HG02571 (cell line): ENCODE measurements at regions not wholly inside any gene's neighbourhood (a gene's known extent, or its start where the extent isn't known, plus 50 kb on each side); places are given as distances from the start of the nearest gene placed in this dataset.
"Not testable (repeated sequence)": the region's sequence is repeated elsewhere in the genome, so short reads cannot be mapped to it uniquely, and the experiment has no call there.

Source experiments
- ATAC-seq: cut with Tn5 transposase; IDR thresholded peaks from one replicate; pipeline ENCODE4 v1.9.1; 2021; ENCODE audit warnings: mild to moderate bottlenecking, moderate library complexity; ENCODE audit not compliant: unreplicated experiment

DNA sequence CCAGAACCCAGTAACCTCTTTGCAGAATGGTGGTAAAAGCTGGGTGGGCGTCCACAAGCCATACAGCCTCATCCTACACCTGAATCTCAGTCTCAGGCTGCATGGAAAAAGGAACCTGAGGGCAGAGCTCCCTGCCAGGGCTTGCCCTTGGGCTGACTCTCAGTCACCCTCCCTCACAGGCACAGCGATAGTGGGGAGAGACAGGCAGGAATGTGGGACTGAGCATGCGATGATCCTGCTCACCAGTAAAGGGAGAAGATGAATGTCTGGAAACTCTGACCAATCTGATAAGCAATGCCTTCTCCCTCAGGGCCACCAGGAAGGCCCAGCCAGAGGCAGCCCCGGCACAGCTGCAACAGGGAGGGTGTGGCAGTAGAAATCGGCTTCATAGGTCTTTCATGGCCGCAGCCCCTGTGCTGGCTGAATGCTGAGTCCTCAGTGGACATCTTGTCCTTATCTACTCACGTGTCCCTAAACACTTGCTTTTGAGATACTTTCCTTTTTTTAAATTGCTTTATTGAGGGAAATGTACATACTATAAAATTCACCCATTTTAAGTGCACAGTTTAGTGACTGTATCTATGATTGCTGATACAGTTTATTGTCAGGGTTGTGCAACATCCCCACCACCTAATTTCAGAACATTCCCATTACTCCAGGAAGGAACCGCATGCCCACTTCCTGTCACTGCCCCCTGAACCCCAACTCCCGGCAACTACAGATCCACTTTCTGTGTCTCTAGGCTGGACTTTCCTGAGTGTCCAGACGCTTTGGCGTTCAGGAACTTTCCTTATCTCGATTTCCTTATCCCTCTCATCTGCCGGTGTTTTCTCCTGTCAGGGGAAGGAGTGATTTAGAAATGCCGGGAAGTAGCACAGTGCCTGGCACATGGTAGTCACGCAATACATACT lies 258.1 kb downstream of the PCNX1 start:
- ATAC-seq: no peak

DNA sequence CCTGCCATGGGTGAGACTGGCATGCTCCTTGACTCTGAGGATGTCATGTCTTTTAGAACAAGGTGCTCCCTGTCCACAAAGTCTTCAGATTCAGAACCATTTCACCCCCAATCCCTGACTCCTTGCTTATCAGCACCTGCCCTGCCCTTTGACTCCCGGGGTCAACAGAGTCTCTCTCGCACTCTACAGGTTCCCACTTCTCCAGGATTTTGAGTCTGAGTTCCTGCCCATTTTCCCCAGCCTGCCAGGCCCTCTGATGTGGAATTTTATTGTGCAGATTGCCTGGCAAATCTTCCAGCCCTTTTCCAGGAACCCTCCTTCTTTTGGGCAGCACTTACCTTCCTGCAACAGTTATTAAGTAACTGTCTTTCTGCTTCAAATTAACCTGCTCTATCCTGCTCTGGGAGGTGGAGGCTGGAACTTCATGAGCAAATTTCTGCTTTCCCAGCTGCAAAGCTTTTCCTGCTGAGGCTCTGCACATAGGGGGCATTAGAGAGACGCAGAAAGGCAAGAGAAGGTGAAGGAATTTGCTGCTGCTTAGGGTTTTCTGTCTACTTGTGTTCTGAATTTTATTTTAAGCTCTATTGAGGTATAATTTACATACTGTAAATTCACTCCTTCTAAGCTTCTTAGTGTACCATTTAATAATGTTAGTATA lies 259.1 kb downstream of the PCNX1 start:
- no peak for ATAC-seq

DNA sequence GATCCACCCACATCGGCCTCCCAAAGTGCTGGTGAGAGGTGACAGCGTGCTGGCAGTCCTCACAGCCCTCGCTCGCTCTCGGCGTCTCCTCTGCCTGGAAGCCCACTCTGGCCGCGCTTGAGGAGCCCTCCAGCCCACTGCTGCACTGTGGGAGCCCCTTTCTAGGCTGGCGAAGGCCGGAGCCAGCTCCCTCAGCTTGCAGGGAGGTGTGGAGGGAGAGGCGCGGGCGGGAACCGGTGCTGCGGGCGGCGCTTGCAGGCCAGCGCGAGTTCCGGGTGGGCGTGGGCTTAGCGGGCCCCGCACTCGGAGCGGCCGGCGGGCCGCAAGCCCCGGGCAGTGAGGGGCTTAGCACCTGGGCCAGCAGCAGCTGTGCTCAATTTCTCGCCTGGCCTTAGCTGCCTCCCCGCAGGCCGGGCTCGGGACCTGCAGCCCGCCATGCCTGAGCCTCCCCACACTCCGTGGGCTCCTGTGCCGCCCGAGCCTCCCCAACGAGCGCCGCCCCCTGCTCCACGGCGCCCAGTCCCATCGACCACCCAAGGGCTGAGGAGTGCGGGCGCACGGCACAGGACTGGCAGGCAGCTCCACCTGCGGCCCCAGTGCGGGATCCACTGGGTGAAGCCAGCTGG lies 260.2 kb downstream of the PCNX1 start:
- ATAC-seq: not testable (repeated sequence)

DNA sequence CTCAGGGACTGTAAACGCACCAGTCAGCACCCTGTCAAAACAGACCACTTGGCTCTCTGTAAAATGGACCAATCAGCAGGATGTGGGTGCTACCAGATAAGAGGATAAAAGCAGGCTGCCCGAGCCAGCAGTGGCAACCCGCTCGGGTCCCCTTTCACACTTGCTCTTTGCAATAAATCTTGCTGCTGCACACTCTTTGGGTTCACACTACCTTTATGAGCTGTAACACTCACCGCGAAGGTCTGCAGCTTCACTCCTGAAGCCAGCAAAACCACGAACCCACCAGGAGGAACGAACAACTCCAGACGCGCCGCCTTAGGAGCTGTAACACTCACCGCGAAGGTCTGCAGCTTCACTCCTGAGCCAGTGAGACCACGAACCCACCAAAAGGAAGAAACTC lies 260.9 kb downstream of the PCNX1 start:
- not testable (repeated sequence) for ATAC-seq

DNA sequence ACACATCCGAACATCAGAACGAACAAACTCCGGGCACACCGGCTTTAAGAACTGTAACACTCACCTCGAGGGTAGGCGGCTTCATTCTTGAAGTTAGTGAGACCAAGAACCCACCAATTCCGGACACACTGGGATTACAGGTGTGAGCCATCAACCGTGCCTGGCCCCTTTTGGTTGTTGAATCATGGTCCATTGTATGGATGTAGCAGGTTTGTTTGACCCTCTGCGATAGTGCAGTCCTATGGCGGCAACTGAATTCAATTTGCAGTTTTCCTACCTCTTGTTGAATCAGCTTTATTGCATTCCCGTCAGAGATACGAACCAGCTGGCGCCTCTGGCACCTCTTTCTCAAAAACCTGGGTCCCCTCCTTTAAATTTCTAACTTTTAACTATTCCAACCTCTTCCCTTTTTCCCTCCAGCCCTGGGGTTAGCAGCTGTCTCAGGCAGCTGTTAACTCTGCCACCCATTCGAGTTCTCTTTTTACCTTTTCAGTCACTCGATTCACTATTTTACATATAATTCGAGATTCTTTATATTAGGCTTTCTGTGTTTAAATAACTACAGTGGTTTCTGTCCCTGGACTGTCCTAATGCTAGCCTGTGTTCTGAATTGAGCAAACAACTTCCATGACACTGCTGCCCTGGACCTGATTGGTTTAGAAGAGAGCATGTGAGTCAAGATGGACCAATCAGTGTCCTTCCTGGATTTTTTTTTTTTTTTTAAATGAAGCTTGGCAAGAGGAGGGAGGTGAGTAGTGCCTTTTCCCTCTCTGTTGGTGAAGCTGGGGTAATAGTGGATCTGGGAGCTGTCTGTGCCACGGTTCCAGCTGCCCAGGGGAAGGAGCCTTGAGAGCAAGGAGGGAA lies 261.5 kb downstream of the PCNX1 start:
- ATAC-seq: no peak

DNA sequence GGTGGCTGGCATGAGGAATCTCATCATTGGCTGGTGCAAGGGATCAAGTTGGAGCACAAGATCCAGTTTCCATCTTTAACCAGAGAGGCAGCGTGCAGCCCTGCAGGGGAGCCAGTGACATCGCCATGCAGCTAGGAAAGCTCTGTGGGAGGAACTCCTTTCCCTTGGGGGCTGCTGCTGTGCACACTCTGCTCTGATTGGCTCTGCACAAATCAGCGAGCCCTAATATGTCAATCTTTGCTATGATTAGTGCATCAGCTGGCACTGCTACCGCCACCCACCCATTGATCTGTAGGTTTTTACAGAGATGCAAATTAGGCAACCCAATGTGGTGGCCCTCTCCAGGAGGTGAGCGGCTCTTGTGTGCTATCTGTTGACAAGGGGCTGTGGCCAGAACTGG lies 262.6 kb downstream of the PCNX1 start:
- ATAC-seq: no peak

DNA sequence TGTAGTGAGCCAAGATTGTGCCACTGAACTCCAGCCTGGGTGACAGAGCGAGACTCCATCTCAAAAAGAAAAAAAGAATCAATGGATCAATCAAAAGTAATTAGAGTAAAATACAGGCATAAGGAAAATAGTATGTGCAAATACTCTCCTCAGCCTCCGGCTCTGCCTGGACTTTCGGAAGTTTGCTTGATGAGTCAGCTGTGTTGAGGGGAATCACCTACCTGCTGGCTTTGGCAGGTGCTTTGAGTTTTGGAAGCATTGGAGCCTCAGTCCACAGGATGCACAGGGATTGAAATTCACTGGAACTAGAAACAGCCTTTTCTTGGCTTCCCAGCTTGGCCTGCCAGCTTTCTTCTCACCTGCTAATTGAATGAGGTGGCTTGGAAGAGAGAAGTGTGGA lies 268.2 kb downstream of the PCNX1 start:
- no peak for ATAC-seq

DNA sequence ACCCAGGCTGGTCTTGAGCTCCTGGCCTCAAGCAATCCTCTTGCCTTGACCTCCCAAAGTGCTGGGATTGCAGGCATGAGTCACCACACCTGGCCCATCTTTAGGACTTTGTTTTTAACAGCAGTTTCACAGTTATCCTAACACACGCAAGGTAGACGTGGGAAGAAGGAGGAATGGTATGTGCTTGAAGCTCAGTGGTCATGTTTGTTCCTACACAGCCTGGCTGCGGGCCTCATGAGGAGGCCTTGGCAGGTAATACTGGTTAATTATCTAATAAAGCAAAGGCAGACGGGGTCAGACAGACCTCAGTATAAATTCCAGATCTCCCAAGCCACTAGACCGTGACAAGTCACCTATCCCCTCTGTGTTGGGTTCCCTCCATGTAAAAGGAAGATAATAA lies 271.8 kb downstream of the PCNX1 start:
- ATAC-seq: no peak

DNA sequence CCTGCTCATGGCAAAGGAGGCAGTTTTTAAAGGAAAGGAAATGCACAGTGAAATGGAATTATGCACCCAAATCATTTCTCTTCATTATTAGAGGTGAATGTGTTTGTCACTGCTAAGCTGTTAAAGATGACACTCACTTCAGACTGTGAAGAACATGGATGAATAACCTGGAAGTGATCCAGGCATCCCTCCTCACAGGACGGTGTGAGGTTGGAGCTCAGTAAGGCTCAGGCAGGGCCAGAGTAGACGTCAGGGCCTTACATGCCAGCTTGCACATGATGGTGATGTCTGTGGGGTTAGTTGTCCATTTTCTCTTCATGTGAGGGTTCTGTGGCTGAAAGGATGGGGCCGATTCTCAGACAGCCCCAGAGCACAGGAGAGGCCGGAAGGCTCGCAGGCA lies 273.1 kb downstream of the PCNX1 start:
- no peak for ATAC-seq

DNA sequence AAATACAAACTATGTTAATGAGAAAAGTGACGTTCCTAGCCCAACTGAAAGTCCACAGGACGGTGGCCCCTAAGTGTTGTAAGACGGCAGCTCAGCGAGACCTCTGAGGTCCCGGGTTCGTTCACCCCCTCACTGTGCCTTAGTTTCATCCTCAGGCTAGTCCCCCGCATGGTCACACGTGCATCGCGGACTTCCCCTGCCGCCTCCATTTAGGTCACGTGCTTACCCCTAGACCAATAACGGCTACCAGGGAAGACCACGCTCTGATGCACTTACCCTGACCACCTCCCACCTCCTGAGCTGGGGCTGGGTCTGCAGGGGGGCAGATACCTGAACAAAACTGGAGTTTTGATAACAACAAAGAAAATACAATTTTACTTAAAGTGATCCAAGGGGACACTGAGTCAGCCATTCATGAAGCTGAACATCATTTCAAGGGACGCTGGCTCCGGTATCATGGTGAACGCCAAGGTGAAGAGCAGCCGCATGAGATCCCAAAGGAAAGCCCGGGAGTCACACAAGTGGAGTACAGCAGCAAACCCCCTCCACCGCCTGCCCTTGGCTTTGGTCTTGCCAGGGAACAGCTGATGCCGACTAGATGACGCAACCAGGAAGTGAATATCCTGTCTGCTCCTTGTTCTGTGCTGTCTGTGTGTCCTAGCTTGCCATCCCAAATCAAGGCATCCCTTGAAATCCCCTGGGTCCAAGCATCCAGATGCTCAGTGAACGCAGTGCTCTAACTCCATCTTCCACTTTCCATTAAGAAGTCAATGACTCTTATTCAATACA lies 274.1 kb downstream of the PCNX1 start:
- no peak for ATAC-seq

DNA sequence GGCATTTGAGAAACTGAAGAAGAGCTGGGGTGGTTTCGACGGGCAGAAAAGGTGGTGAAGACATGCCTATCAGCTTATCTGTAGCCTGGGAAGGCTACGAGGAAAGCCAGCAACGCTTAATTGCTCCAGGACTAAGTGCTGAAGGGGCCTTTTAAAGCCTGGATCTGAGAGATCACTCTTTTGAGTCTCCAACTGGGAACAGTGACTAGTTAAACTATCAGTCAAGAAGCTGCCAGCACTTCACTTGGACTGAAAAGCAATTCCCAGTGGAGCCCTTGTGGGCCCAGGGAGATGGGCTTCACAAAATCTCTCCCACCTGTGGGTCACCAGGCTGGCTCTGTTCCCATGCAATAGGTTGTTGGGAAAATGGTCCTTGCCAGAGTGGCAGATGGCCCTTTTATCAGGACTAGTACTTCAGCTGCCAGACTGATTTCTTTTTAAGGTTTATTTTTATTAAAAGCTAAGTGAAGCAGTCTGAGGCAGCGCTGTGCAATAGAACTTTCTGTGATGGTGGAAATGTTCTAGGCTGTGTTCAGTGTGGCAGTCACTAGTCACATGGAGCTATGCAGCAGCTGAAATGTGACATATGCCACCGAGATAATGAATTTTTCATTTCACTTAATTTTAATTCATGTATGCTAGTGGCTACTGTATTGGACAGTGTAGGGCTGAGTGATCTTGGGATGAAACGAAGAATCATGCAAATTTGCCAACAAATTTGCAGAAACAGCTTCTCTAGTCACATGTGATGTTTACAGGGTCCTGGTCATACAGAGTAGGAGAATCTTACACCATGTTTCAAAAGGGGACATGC lies 276.8 kb downstream of the PCNX1 start:
- ATAC-seq: no peak

DNA sequence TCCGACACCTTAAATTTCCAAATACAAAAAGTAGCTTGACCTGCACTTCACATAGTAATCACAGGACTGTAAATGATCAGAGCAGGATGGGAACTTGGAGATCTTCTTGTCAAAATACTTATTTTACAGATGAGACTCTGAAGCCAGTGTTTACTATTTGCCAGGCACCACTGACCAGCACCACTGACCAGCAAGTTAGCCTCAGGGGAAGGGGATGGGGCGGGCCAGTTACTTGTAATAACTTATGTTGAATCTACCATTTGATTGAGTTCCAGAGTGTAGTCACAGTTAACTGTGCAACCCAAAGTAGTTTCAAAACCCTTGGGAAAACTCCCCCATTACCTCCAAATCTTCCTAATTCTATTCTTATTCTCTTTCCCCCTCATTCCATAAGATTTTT lies 278.4 kb downstream of the PCNX1 start:
- no peak for ATAC-seq

DNA sequence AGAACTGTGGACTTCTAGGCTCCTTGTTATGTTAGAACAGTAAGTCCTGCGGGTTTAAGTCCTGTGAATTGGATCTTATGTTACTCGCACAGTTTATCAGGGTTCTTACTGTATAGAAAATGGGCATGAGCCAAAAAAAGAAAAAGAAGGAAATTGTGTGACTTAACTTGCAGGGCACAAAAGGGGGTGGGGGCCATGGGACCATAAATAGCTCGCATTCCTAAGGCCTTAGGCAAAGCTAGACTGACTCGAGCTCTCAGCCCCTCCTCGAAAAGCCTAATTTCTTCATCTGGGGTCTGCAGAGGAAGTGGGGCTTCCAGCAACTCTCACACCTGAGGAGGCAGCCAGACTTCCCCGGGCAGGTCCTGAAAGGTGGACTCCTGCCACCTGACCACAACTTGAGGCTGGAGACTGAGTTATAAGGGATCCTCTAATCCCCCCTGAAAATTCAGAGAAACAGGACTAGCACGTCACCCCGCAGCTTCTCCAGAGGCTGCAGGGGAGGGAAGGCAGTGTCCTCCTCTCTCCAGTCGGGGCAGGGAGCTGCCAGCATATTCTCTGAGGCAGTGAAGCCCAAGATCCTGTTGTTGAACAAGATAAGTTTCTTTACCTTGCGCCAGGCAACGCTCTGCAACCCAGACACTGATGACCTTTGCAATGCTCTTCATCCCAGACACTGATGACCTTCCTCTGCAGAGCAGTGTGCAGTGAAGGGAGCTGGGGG lies 280.5 kb downstream of the PCNX1 start:
- ATAC-seq: no peak

DNA sequence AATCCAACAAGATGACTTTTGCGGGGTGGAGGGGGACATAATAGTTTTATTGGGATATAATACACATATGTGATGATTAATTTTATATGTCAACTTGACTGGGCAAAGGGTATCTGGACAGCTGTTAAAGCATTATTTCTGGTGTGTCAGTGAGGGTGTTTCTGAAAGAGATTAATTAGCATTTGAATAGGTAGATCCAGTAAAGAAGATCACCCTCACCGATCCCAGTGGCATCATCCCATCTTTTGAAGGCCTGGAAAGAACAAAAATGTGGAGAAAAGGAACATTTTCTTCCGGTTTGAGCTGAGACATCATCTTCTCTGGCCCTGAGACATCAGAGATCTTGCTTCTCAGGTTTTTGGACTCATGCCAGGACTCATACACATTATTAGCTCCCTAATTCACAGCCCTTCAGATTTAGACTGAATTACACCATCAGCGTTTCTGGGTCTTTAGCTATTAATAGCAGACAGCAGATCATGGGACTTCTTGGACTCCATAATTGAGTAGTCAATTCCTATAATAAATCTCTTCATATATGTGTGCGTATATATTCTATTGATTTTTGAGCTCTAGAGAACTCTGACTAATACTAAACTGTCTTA lies 283.6 kb downstream of the PCNX1 start:
- no peak for ATAC-seq

DNA sequence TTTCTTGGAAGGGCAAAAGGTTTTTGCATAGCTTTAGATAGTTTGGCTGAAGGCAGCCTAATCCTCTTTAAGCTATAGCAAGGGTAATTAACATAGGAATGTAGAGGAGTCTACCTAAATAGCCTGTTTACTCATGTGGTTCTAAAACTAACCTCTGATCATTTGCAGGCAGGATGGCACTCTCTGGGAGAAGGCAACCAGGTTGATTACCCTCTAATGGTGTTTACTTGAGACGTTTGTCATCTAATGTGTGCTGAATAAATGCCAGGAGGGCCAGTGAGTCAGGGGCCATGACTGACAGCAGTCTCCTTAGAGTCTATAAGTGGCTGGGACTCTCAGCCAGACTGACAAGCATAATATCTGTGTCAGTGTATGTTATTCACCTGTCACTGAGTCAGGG lies 286.4 kb downstream of the PCNX1 start:
- ATAC-seq: no peak

DNA sequence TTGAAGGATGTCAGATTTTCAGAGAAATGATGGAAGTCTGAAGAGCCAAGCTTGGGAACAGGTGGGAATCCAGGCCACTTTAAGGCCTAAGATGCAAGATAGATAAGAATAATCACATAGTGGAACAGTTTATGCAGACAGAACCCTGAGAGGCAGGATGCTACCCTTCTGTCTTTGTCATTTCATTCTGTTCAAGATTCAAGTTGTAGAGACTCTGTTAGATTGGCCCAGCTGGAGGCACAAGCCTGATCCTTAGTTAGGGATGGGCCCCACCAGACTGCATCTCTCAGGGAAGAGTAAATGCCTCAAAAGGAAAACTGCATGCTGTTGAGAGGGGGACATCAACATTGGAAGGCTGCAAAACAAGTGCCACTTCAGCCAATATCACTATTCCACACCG lies 287.0 kb downstream of the PCNX1 start:
- no peak for ATAC-seq

DNA sequence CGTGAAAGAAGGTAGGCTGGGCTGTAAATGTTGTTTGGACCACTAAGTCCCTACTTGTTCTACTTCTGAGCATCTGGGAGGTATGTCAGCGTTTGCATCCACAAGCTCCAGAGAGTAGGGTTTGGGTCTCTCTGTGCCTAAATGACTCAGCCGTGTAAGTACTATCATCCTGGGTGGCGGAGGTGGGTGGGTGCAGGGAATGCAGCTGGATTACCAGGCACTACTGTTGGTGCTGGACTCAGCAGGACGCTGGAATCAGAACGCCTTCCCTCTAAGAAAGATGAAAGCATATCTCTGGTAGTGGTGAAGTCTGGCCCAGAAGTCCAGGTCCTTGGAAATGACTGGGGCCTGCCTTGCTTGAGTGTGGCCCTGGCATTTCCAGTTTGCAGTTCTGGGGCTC lies 289.7 kb downstream of the PCNX1 start:
- no peak for ATAC-seq

DNA sequence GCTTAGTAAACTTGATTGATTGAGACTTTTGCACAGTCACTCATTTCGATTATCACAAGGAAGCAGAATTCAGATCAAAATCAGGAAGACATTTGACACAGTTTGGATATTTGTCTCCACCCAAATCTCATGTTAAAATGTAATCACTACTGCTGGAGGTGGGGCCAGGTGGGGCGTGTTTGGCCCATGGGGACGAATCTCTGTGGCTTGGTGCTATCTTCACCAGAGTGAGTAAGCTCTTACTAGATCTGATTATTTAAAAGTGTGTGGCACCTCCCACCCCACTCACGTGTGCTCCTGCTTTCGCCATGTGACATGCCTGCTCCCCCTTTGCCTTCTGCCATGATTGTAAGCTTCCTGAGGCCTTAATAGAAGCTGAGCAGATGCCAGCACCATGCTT lies 291.4 kb downstream of the PCNX1 start:
- no peak for ATAC-seq
